A549 (cell line): ENCODE measurements at regions not wholly inside any gene's neighbourhood (a gene's known extent, or its start where the extent isn't known, plus 50 kb on each side); places are given as distances from the start of the nearest gene placed in this dataset.
"Not testable (repeated sequence)": the region's sequence is repeated elsewhere in the genome, so short reads cannot be mapped to it uniquely, and the experiment has no call there.

ENCODE experiments used
- ATAC-seq, 2 experiments: fragments of 200-7000 bp in 1 of 2; fragments of >200 bp in 1 of 2; cut with Nextera tagmentation in 1 of 2; cut with Tn5 transposase in 1 of 2; 3 replicates each; pipeline versions ENCODE4 v1.8.0 to v1.9.1; 2018 to 2020; ENCODE audit warnings: mild to moderate bottlenecking in 1 of 2, moderate library complexity in 1 of 2
- CTCF ChIA-PET: fragments of 300-600 bp; sonication (Branson Sonifier 250); formaldehyde crosslinking; extraction: SDS; loops from one replicate; lab custom pipeline; 2021; ENCODE audit warnings: antibody characterized with exemption, inconsistent platforms; lab: Yijun Ruan, JAX
- POLR2A ChIA-PET: fragments of 350-600 bp; formaldehyde crosslinking; extraction: SDS; loops from one replicate; lab custom pipeline; 2021; ENCODE audit warnings: antibody characterized with exemption, inconsistent platforms; lab: Yijun Ruan, JAX
- DNase-seq, 2 experiments: peaks; one replicate each; pipeline versions ENCODE4 v3.0.0 to v3.0.0-alpha.2; 2011 to 2016; ENCODE audit warnings: low read depth in 1 of 2, low spot score in 1 of 2
- FAIRE-seq: peaks from 2 replicates; lab custom pipeline; 2011; peaks lifted over from hg19 to GRCh38; lab: Jason Lieb, UNC
- H3K27ac ChIP-seq, 2 experiments: fragments of >200 bp; sonication (Bioruptor Twin); formaldehyde crosslinking; 3 replicates each; pipeline ENCODE4 v1.5.1; 2016 to 2017
- H3K4me1 ChIP-seq: fragments of >200 bp; sonication (Bioruptor Twin); formaldehyde crosslinking; 3 replicates; pipeline ENCODE4 v1.6.1; 2016
- H3K4me2 ChIP-seq: fragments of >200 bp; sonication (Bioruptor Twin); formaldehyde crosslinking; 3 replicates; pipeline ENCODE4 v1.6.1; 2016
- H3K4me3 ChIP-seq: fragments of >200 bp; sonication (Bioruptor Twin); formaldehyde crosslinking; 3 replicates; pipeline ENCODE4 v1.5.1; 2016
- H3K9me3 ChIP-seq: fragments of >200 bp; sonication (Bioruptor Twin); formaldehyde crosslinking; 3 replicates; pipeline ENCODE4 v1.6.1; 2016
- BCL3 ChIP-seq: fragments of >200 bp; sonication (Bioruptor Twin); formaldehyde crosslinking; IDR thresholded peaks from 3 replicates; pipeline ENCODE4 v1.6.1; 2016
- BHLHE40 ChIP-seq: IDR thresholded peaks from 2 replicates; pipeline ENCODE4 v1.6.1; 2012; ENCODE audit warnings: low read depth, low read length, inconsistent platforms
- EHF ChIP-seq: fragments of 250-450 bp; sonication (Bioruptor Pico); IDR thresholded peaks from 2 replicates; pipeline ENCODE4 v1.5.0; 2020; ENCODE audit warnings: mild to moderate bottlenecking
- EHMT2 ChIP-seq: fragments of 200-600 bp; sonication (generic); IDR thresholded peaks from 2 replicates; pipeline ENCODE4 v1.6.1; 2016; ENCODE audit warnings: antibody characterized with exemption, low read depth, mild to moderate bottlenecking, moderate library complexity
- EP300 ChIP-seq, 2 experiments: fragments of >200 bp; sonication (Bioruptor Twin); formaldehyde crosslinking; IDR thresholded peaks; 2 replicates in 1 of 2; 3 replicates in 1 of 2; pipeline ENCODE4 v1.6.1; 2016 to 2017
- ESRRA ChIP-seq: fragments of 150-350 bp; IDR thresholded peaks from 2 replicates; pipeline ENCODE4 v1.6.1; 2014; ENCODE audit warnings: mild to moderate bottlenecking, low read length, borderline replicate concordance
- FOSL2 ChIP-seq, 2 experiments: fragments of 450-650 bp in 1 of 2; fragments of >200 bp in 1 of 2; sonication (Bioruptor Twin) in 1 of 2; formaldehyde crosslinking; IDR thresholded peaks; 2 replicates each; pipeline versions ENCODE4 v1.5.0 to v1.6.1; 2016 to 2020; ENCODE audit warnings: mild to moderate bottlenecking in 1 of 2, moderate library complexity in 1 of 2
- FOXS1 ChIP-seq: fragments of 250-450 bp; sonication (Bioruptor Pico); IDR thresholded peaks from 2 replicates; pipeline ENCODE4 v1.5.0; 2020; ENCODE audit warnings: mild to moderate bottlenecking, moderate library complexity
- HDAC2 ChIP-seq: fragments of 200-600 bp; sonication (generic); IDR thresholded peaks from 2 replicates; pipeline ENCODE4 v1.6.1; 2016
- HES2 ChIP-seq: fragments of >200 bp; sonication (Bioruptor Twin); formaldehyde crosslinking; IDR thresholded peaks from 2 replicates; pipeline ENCODE4 v1.6.1; 2016
- HEYL ChIP-seq: fragments of 250-450 bp; sonication (Bioruptor Pico); IDR thresholded peaks from 2 replicates; pipeline ENCODE4 v1.8.0; 2021; ENCODE audit warnings: mild to moderate bottlenecking, moderate library complexity
- HMGXB4 ChIP-seq: fragments of 250-450 bp; sonication (Bioruptor Pico); IDR thresholded peaks from 2 replicates; pipeline ENCODE4 v1.5.0; 2021; ENCODE audit warnings: mild to moderate bottlenecking, moderate library complexity, borderline replicate concordance
- HOXA7 ChIP-seq: fragments of 250-450 bp; sonication (Bioruptor Pico); IDR thresholded peaks from 2 replicates; pipeline ENCODE4 v1.5.0; 2020; ENCODE audit warnings: mild to moderate bottlenecking, moderate library complexity
- HOXB5 ChIP-seq: fragments of 250-450 bp; sonication (Bioruptor Pico); IDR thresholded peaks from 2 replicates; pipeline ENCODE4 v1.5.0; 2020; ENCODE audit warnings: mild to moderate bottlenecking, moderate library complexity
- JUN ChIP-seq, 2 experiments: fragments of >200 bp; sonication (Bioruptor Twin); formaldehyde crosslinking; IDR thresholded peaks; 2 replicates in 1 of 2; 3 replicates in 1 of 2; pipeline ENCODE4 v1.6.1; 2016 to 2017
- KDM1A ChIP-seq: fragments of 200-600 bp; sonication (generic); IDR thresholded peaks from 2 replicates; pipeline ENCODE4 v1.6.1; 2016; ENCODE audit warnings: low read depth, mild to moderate bottlenecking
- NFE2L2 ChIP-seq: fragments of 150-350 bp; conservative IDR thresholded peaks from 2 replicates; pipeline ENCODE4 v1.6.1; 2014; ENCODE audit warnings: low read length
- NPAS2 ChIP-seq: fragments of 250-450 bp; sonication (Bioruptor Pico); IDR thresholded peaks from 2 replicates; pipeline ENCODE4 v1.8.0; 2022; ENCODE audit warnings: mild to moderate bottlenecking, moderate library complexity, borderline replicate concordance
- PBX3 ChIP-seq: IDR thresholded peaks from 2 replicates; pipeline ENCODE4 v1.6.1; 2012
- POLR2A ChIP-seq: IDR thresholded peaks from 2 replicates; pipeline ENCODE4 v1.6.1; 2012; ENCODE audit warnings: mild to moderate bottlenecking, low read length
- POLR2AphosphoS2 ChIP-seq: conservative IDR thresholded peaks from 2 replicates; pipeline ENCODE4 v1.6.1; 2012; ENCODE audit warnings: low read length, improper control_type of control experiment, inconsistent platforms
- RNF2 ChIP-seq: fragments of 200-600 bp; sonication (generic); IDR thresholded peaks from 2 replicates; pipeline ENCODE4 v1.6.1; 2016; ENCODE audit warnings: low read depth, mild to moderate bottlenecking, antibody characterized with exemption, moderate library complexity, borderline replicate concordance
- SMC3 ChIP-seq: fragments of >200 bp; sonication (Bioruptor Twin); formaldehyde crosslinking; IDR thresholded peaks from 3 replicates; pipeline ENCODE4 v1.6.1; 2018; ENCODE audit warnings: inconsistent platforms
- TFCP2L1 ChIP-seq: fragments of 250-450 bp; sonication (Bioruptor Pico); IDR thresholded peaks from 2 replicates; pipeline ENCODE4 v1.5.0; 2021; ENCODE audit warnings: mild to moderate bottlenecking
- TP53 ChIP-seq: fragments of 250-450 bp; sonication (Bioruptor Pico); IDR thresholded peaks from 2 replicates; pipeline ENCODE4 v1.5.0; 2021; ENCODE audit warnings: mild to moderate bottlenecking, moderate library complexity
- USF2 ChIP-seq: fragments of 450-650 bp; IDR thresholded peaks from 2 replicates; pipeline ENCODE4 v1.6.1; 2014; ENCODE audit warnings: antibody characterized with exemption
- ZFP36 ChIP-seq: fragments of 450-650 bp; IDR thresholded peaks from 2 replicates; pipeline ENCODE4 v1.6.1; 2014; ENCODE audit warnings: borderline replicate concordance; ENCODE audit not compliant: partially characterized antibody
- ZNF302 ChIP-seq: fragments of 250-450 bp; sonication (Bioruptor Pico); IDR thresholded peaks from 2 replicates; pipeline ENCODE4 v1.9.0; 2021; ENCODE audit warnings: inconsistent platforms, mild to moderate bottlenecking, moderate library complexity
- WGBS: methylation state at CpG from one replicate; pipeline ENCODE4 v1.1.6; 2017; ENCODE audit errors: missing lambda C conversion rate; 5-methylcytosine and 5-hydroxymethylcytosine counted together

- ATAC-seq (no peak), DNase-seq (no peak), FAIRE-seq (no peak)
- WGBS, result 49% methylated on average over 3 of the region's 3 CpGs
- H3K9me3 ChIP-seq, result no peaks in the 10 kb centered on the region
- no peak overlapping the region for H3K27ac ChIP-seq
- TF ChIP-seq KDM1A (no peak), EP300 (IDR thresholded peaks at IDR 0.05) (no peak), NFE2L2 (no peak), HDAC2 (no peak), TP53 (CRISPR knock-in tag) (no peak), JUN (IDR thresholded peaks at IDR 0.05) (no peak), POLR2A (no peak), EHMT2 (no peak), FOXS1 (CRISPR knock-in tag) (no peak), ZFP36 (no peak), FOSL2 (IDR thresholded peaks at IDR 0.05) (no peak), FOSL2 (CRISPR knock-in tag; IDR thresholded peaks at IDR 0.05) (no peak), RNF2 (no peak), ESRRA (no peak), SMC3 (no peak), HOXA7 (CRISPR knock-in tag) (no peak), HES2 (no peak)
- POLR2A ChIA-PET, result no interaction called here
- H3K4me1 ChIP-seq, result no peaks in the 10 kb centered on the region
- CTCF ChIA-PET, result interaction anchor here (0.8 kb wide), 1 partner anchor 20 kb away, joined by 5 read pairs; no protein-coding TSS in a partner anchor
- no peak overlapping the region for H3K4me3 ChIP-seq
- no peak overlapping the region for H3K4me2 ChIP-seq
These were observed 490.9 kb upstream of the CBLB start for GRCh38 chr3:106359692-106360091.

- CTCF ChIA-PET, DNase-seq, H3K4me2 ChIP-seq, H3K9me3 ChIP-seq, POLR2A ChIA-PET, H3K27ac ChIP-seq, H3K4me3 ChIP-seq, H3K4me1 ChIP-seq, FAIRE-seq, ATAC-seq: not testable (repeated sequence)
- WGBS, result 69% methylated on average over 1 of the region's 1 CpG
These were observed 492.1 kb upstream of the CBLB start for GRCh38 chr3:106360901-106361300.

- no peak for ATAC-seq
These were observed 495.7 kb upstream of the CBLB start for GRCh38 chr3:106364477-106364876.

More at GRCh38 chr3:106364477-106364876, 495.7 kb upstream of the CBLB start:
- FAIRE-seq (no peak), DNase-seq (no peak)
- Histone ChIP-seq H3K4me1 (no peaks in the 10 kb centered on the region), H3K9me3 (no peaks in the 10 kb centered on the region), H3K4me2 (no peak overlapping the region), H3K4me3 (no peak overlapping the region), H3K27ac (no peak overlapping the region)
- whole genome bisulfite sequencing, result 71% methylated on average over 1 of the region's 1 CpG
- TF ChIP-seq BCL3 (no peak), TFCP2L1 (no peak), NPAS2 (no peak), NFE2L2 (no peak), ZNF302 (CRISPR knock-in tag) (no peak), SMC3 (no peak), HOXB5 (no peak), TP53 (CRISPR knock-in tag) (no peak), EHF (CRISPR knock-in tag) (no peak), BHLHE40 (no peak), USF2 (no peak), POLR2AphosphoS2 (no peak), HEYL (CRISPR knock-in tag) (no peak), ESRRA (no peak), ZFP36 (no peak), EHMT2 (no peak), PBX3 (no peak), HMGXB4 (CRISPR knock-in tag) (no peak), EP300 (IDR thresholded peaks at IDR 0.05) (no peak)
- CTCF ChIA-PET, result no interaction called here
- POLR2A ChIA-PET, result no interaction called here
